GM12874 (cell line): ENCODE measurements at regions not wholly inside any gene's neighbourhood (a gene's known extent, or its start where the extent isn't known, plus 50 kb on each side); places are given as distances from the start of the nearest gene placed in this dataset.

Experiments used
- CTCF ChIP-seq: IDR thresholded peaks from 2 replicates; pipeline ENCODE4 v1.5.1; 2011; ENCODE audit warnings: low read depth, mild to moderate bottlenecking, control low read depth, low read length, moderate library complexity; ENCODE audit not compliant: insufficient read depth

DNA sequence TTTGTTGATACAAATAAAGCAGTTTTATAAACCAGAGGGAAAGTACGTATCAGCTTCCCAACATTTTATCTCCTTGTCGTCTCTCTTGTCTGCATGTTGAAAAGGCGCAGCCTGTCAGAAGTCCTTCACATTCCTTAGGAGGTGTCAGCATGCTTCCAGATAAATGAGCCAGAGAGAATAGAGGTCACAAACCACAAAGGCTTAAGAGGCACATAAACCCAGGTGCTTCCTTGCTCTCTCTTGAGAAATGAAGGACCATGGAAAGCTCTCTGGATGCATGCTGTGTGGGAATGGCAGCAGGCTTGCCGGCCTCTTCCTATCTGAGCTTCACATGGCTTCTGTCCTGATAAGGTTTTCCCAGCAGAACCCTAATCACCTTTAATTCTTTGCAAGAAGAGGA lies 448.5 kb downstream of the XPNPEP1 start:
- TF ChIP-seq CTCF = no peak

- no peak for TF ChIP-seq CTCF
These were observed 449.1 kb downstream of the XPNPEP1 start for GRCh38 chr10:109474261-109474660.

GRCh38 chr10:109467551-109467950 lies 455.8 kb downstream of the XPNPEP1 start:
- no peak for TF ChIP-seq CTCF

- TF ChIP-seq CTCF = no peak
These were observed 458.4 kb downstream of the XPNPEP1 start for GRCh38 chr10:109464949-109465348.

GRCh38 chr10:109457302-109457638 lies 466.0 kb downstream of the XPNPEP1 start:
- TF ChIP-seq CTCF = no peak

GRCh38 chr10:109456566-109457301 lies 466.6 kb downstream of the XPNPEP1 start:
- no peak for TF ChIP-seq CTCF

DNA sequence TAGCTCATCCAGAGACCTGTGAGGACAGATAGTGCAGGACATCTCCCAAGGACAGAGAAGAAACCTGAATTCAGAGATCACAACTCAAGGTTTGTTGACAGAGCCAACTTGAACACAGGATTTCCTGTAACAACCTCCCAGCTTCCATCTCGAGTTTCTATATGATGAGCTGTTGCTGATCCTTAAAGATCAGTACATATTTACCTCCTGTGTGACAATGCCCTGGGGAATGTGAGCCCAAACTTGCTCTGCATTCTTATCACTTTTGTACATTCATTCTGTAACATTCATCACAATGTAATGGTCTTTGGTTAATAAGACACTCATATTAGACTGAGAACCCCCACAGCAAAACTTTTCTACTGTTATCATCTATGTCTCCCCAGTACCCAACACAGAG lies 468.6 kb downstream of the XPNPEP1 start:
- TF ChIP-seq CTCF = no peak
